Testis (tissue), 2 donors: ENCODE measurements at regions not wholly inside any gene's neighbourhood (a gene's known extent, or its start where the extent isn't known, plus 50 kb on each side); places are given as distances from the start of the nearest gene placed in this dataset.

Experiments used
- POLR2A ChIP-seq: fragments of 450-650 bp; IDR thresholded peaks from one replicate; pipeline ENCODE4 v1.6.1; 2017; ENCODE audit warnings: antibody characterized with exemption, mild to moderate bottlenecking, moderate library complexity
- TF ChIP-seq, protein P1 (sequence below), 3 experiments: fragments of 450-650 bp in 2 of 3; fragments of 200-600 bp in 1 of 3; sonication (generic) in 1 of 3; IDR thresholded peaks; one replicate each; pipeline ENCODE4 v1.5.1; 2016 to 2019; ENCODE audit warnings: antibody characterized with exemption in 3 of 3, mild to moderate bottlenecking in 2 of 3, moderate library complexity in 1 of 3

DNA sequence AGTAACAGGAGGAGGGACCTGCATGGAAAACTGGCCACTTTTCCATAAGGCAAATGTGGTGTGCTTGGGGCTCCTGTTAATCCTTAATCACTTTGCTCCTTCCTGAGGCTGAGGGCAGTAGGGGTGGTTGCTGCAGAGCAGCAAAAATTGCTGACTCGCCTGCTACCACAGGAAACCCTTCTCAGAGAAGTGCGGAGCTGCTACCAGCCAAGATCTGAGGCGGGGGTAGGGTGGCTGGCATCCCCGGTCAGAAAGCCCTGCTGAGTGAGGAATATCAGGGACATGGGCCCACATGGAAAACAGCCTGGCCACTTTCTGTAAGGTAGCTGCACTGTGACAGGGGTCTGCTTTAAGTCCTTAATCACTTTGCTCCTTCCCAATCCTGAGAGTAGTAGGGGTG lies 192.4 kb upstream of the GHR start:
- TF ChIP-seq, protein P1, sequence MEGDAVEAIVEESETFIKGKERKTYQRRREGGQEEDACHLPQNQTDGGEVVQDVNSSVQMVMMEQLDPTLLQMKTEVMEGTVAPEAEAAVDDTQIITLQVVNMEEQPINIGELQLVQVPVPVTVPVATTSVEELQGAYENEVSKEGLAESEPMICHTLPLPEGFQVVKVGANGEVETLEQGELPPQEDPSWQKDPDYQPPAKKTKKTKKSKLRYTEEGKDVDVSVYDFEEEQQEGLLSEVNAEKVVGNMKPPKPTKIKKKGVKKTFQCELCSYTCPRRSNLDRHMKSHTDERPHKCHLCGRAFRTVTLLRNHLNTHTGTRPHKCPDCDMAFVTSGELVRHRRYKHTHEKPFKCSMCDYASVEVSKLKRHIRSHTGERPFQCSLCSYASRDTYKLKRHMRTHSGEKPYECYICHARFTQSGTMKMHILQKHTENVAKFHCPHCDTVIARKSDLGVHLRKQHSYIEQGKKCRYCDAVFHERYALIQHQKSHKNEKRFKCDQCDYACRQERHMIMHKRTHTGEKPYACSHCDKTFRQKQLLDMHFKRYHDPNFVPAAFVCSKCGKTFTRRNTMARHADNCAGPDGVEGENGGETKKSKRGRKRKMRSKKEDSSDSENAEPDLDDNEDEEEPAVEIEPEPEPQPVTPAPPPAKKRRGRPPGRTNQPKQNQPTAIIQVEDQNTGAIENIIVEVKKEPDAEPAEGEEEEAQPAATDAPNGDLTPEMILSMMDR (IDR thresholded peaks at IDR 0.05), result no peak
- no peak for TF ChIP-seq POLR2A
